ENCODE measurements at regions not wholly inside any gene's neighbourhood (a gene's known extent, or its start where the extent isn't known, plus 50 kb on each side); places are given as distances from the start of the nearest gene placed in this dataset.

GRCh38 chr3:8283193-8283592 is 218.4 kb upstream of the LMCD1 start:
- H2AFZ ChIP-seq (ENCODE audit: low read depth, low read length): no peak overlapping the region
- no peaks in the 10 kb centered on the region for H3F3A ChIP-seq (ENCODE audit: insufficient read depth, low read length, poor library complexity, severe bottlenecking)
- H3K79me2 ChIP-seq (replicated peaks; ENCODE audit: insufficient read depth, low read length): no peaks in the 10 kb centered on the region
- no peaks in the 10 kb centered on the region for H4K20me1 ChIP-seq (ENCODE audit: insufficient read depth)
- no peaks in the 10 kb centered on the region for H3K27me3 ChIP-seq (ENCODE audit: insufficient read depth, low read depth, low read length)
- H3K9me2 ChIP-seq (ENCODE audit: insufficient read depth, low read length): no peaks in the 10 kb centered on the region
- H3K9me3 ChIP-seq (ENCODE audit: low read length): no peaks in the 10 kb centered on the region
- no peak overlapping the region for H3K9ac ChIP-seq (ENCODE audit: low read length)
- H3K4me3 ChIP-seq (ENCODE audit: low read length): no peak overlapping the region
- H3K36me3 ChIP-seq (ENCODE audit: insufficient read depth, low read length): no peaks in the 10 kb centered on the region
- no peak for TF ChIP-seq CTCF (IDR thresholded peaks at IDR 0.05; ENCODE audit: poor library complexity, severe bottlenecking)
- TF ChIP-seq EP300 (conservative IDR thresholded peaks at IDR 0.05; ENCODE audit: poor library complexity, severe bottlenecking): no peak
- H3K27ac ChIP-seq (ENCODE audit: low read length): no peak overlapping the region
- no peak overlapping the region for H3K4me2 ChIP-seq (ENCODE audit: low read length)

GRCh38 chr3:8286086-8286485 is 215.5 kb upstream of the LMCD1 start:
- TF ChIP-seq POLR2AphosphoS5 (IDR thresholded peaks at IDR 0.05) (no peak), REST (IDR thresholded peaks at IDR 0.05; ENCODE audit: borderline replicate concordance) (no peak), EZH2 (IDR thresholded peaks at IDR 0.05; ENCODE audit: borderline replicate concordance, insufficient read depth, low read length, poor library complexity, severe bottlenecking) (no peak)
- H3F3A ChIP-seq (ENCODE audit: insufficient read depth, low read length, poor library complexity, severe bottlenecking): no peaks in the 10 kb centered on the region
- no peaks in the 10 kb centered on the region for H3K9me3 ChIP-seq (ENCODE audit: low read length)
- H3K9me2 ChIP-seq (ENCODE audit: insufficient read depth, low read length): no peaks in the 10 kb centered on the region
- no peak overlapping the region for H3K27ac ChIP-seq (ENCODE audit: low read length)
- H3K27me3 ChIP-seq (ENCODE audit: insufficient read depth, low read depth, low read length): no peaks in the 10 kb centered on the region
- H3K4me3 ChIP-seq (ENCODE audit: low read length): no peak overlapping the region
- H3K36me3 ChIP-seq (ENCODE audit: insufficient read depth, low read length): no peaks in the 10 kb centered on the region
- H3K4me2 ChIP-seq (ENCODE audit: low read length): no peak overlapping the region
- H2AFZ ChIP-seq (ENCODE audit: low read depth, low read length): no peak overlapping the region
- no peak overlapping the region for H3K9ac ChIP-seq (ENCODE audit: low read length)
- no peaks in the 10 kb centered on the region for H4K20me1 ChIP-seq (ENCODE audit: insufficient read depth)
- no peaks in the 10 kb centered on the region for H3K79me2 ChIP-seq (replicated peaks; ENCODE audit: insufficient read depth, low read length)

DNA sequence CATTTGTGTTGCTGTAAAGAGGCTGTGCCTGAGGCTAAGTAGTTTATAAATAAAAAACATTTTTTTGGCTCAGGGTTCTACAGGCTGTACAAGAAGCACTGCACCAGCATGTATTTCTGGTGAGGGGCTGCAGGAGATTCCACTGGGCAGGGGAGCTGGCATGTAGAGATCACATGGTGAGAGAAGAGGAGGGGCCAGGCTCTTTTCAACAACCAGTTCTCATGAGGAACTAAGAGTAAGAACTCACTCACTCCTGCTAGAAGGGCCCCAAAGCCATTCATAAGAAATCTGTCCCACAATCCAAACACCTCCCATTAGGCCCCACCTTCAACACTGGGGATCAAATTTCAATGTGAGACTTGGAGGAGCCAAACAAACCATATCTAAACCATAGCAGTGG is 214.9 kb upstream of the LMCD1 start:
- Histone ChIP-seq H3F3A (ENCODE audit: insufficient read depth, low read length, poor library complexity, severe bottlenecking) (no peaks in the 10 kb centered on the region), H3K79me2 (replicated peaks; ENCODE audit: insufficient read depth, low read length) (no peaks in the 10 kb centered on the region), H3K27ac (ENCODE audit: low read length) (no peak overlapping the region), H3K9me2 (ENCODE audit: insufficient read depth, low read length) (no peaks in the 10 kb centered on the region), H4K20me1 (ENCODE audit: insufficient read depth) (no peaks in the 10 kb centered on the region), H3K4me3 (ENCODE audit: low read length) (no peak overlapping the region), H3K9me3 (ENCODE audit: low read length) (no peaks in the 10 kb centered on the region), H3K27me3 (ENCODE audit: insufficient read depth, low read depth, low read length) (no peaks in the 10 kb centered on the region), H2AFZ (ENCODE audit: low read depth, low read length) (no peak overlapping the region), H3K36me3 (ENCODE audit: insufficient read depth, low read length) (no peaks in the 10 kb centered on the region), H3K9ac (ENCODE audit: low read length) (no peak overlapping the region), H3K4me2 (ENCODE audit: low read length) (no peak overlapping the region)
- TF ChIP-seq RAD21 (conservative IDR thresholded peaks at IDR 0.05): no peak
